ENCODE measurements at regions not wholly inside any gene's neighbourhood (a gene's known extent, or its start where the extent isn't known, plus 50 kb on each side); places are given as distances from the start of the nearest gene placed in this dataset.

GRCh38 chr6:132096245-132096644, 145.1 kb upstream of the CCN2 start:
- no peak overlapping the region for H3K4me3 ChIP-seq (ENCODE audit: low read length)
- no peak for DNase-seq (ENCODE audit: low read depth)
- TF ChIP-seq CTCF (IDR thresholded peaks at IDR 0.05; ENCODE audit: insufficient read depth, low read depth, low read length, missing control alignments) = no peak

- no peak for TF ChIP-seq CTCF (IDR thresholded peaks at IDR 0.05; ENCODE audit: insufficient read depth, low read depth, low read length, missing control alignments)
- no peak for DNase-seq (ENCODE audit: low read depth)
- H3K4me3 ChIP-seq (ENCODE audit: low read length) = no peak overlapping the region
These were observed 138.0 kb upstream of the CCN2 start for GRCh38 chr6:132089173-132089572.

- H3K4me3 ChIP-seq (ENCODE audit: low read length) = no peak overlapping the region
- TF ChIP-seq CTCF (IDR thresholded peaks at IDR 0.05; ENCODE audit: insufficient read depth, low read depth, low read length, missing control alignments) = no peak
- DNase-seq (ENCODE audit: low read depth) = no peak
These were observed 137.0 kb upstream of the CCN2 start for GRCh38 chr6:132088150-132088549.

GRCh38 chr6:132087391-132087790, 136.2 kb upstream of the CCN2 start:
- peak; percentile 23 for DNase-seq (ENCODE audit: low read depth)

GRCh38 chr6:132085731-132086130, 134.6 kb upstream of the CCN2 start:
- no peak for TF ChIP-seq CTCF (IDR thresholded peaks at IDR 0.05; ENCODE audit: insufficient read depth, low read depth, low read length, missing control alignments)
- H3K4me3 ChIP-seq (ENCODE audit: low read length) = no peak overlapping the region
- no peak for DNase-seq (ENCODE audit: low read depth)

More at GRCh38 chr6:132087391-132087790, 136.2 kb upstream of the CCN2 start:
- TF ChIP-seq CTCF (IDR thresholded peaks at IDR 0.05; ENCODE audit: insufficient read depth, low read depth, low read length, missing control alignments) = no peak
- H3K4me3 ChIP-seq (ENCODE audit: low read length) = no peak overlapping the region

GRCh38 chr6:132084811-132085509, 133.8 kb upstream of the CCN2 start:
- no peak overlapping the region for H3K4me3 ChIP-seq (ENCODE audit: low read length)
- TF ChIP-seq CTCF (IDR thresholded peaks at IDR 0.05; ENCODE audit: insufficient read depth, low read depth, low read length, missing control alignments) = no peak
- DNase-seq (ENCODE audit: low read depth) = peak; percentile 74

GRCh38 chr6:132082421-132082820, 131.2 kb upstream of the CCN2 start:
- no peak for TF ChIP-seq CTCF (IDR thresholded peaks at IDR 0.05; ENCODE audit: insufficient read depth, low read depth, low read length, missing control alignments)
- H3K4me3 ChIP-seq (ENCODE audit: low read length) = no peak overlapping the region
- DNase-seq (ENCODE audit: low read depth) = no peak
